GM18502 (cell line): ENCODE measurements at regions not wholly inside any gene's neighbourhood (a gene's known extent, or its start where the extent isn't known, plus 50 kb on each side); places are given as distances from the start of the nearest gene placed in this dataset.

Experiments used
- ATAC-seq: cut with Tn5 transposase; IDR thresholded peaks from one replicate; pipeline ENCODE4 v1.9.1; 2021; ENCODE audit warnings: mild to moderate bottlenecking; ENCODE audit not compliant: unreplicated experiment, poor library complexity

DNA sequence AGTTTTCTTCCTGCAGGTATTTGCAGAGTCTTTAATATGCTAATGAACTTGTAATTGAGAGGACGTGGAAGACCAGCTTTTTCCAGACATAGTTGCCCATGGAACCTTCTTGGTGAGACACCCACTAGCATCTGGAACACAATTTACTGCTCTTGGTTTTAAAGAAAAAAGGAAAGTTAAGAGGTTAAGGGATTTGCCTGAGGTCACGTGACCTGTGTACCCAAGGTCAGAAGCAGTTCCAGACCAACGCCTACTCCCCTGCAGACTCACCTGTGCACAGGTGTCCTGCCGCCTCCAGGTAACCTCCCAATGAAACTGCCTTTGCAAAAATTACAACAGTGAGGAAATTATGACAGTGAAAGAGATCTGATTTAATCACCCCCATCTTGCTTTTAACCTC, 172.7 kb downstream of the ANAPC1 start:
- no peak for ATAC-seq

GRCh38 chr2:111712361-111712760, 171.6 kb downstream of the ANAPC1 start:
- ATAC-seq: no peak

- ATAC-seq: no peak
Observed at GRCh38 chr2:111712940-111713515, 171.0 kb downstream of the ANAPC1 start.

- ATAC-seq: no peak
Observed at GRCh38 chr2:111715987-111716904, 167.7 kb downstream of the ANAPC1 start.

- no peak for ATAC-seq
Observed at GRCh38 chr2:111716905-111717775, 166.9 kb downstream of the ANAPC1 start.
